Mammary epithelial cell (primary cell): ENCODE measurements at regions not wholly inside any gene's neighbourhood (a gene's known extent, or its start where the extent isn't known, plus 50 kb on each side); places are given as distances from the start of the nearest gene placed in this dataset.

Experiments used
- CTCF ChIP-seq, 2 donors: IDR thresholded peaks in 1 of 2; conservative IDR thresholded peaks in 1 of 2; 2 replicates each; pipeline ENCODE4 v1.5.1; 2011 to 2012; ENCODE audit warnings: inconsistent platforms in 2 of 2, low read length in 2 of 2, mild to moderate bottlenecking in 2 of 2, control low read depth in 1 of 2, low read depth in 1 of 2; ENCODE audit not compliant: insufficient read depth in 1 of 2; ENCODE audit errors: extremely low read depth in 1 of 2
- EZH2 ChIP-seq: IDR thresholded peaks from 2 replicates; pipeline ENCODE4 v1.6.1; 2012; ENCODE audit warnings: low read length, inconsistent platforms, borderline replicate concordance

- TF ChIP-seq CTCF (conservative IDR thresholded peaks at IDR 0.05 in 1 of 2, IDR thresholded peaks at IDR 0.05 in 1 of 2; ENCODE audit: extremely low read depth in 1 of 2, insufficient read depth in 1 of 2, low read depth in 1 of 2, low read length in 2 of 2) (no peak), EZH2 (no peak)
These were observed 2786.9 kb upstream of the PCDH20 start for GRCh38 chr13:64202517-64202916.
